ENCODE measurements at regions not wholly inside any gene's neighbourhood (a gene's known extent, or its start where the extent isn't known, plus 50 kb on each side); places are given as distances from the start of the nearest gene placed in this dataset.

- no peak for DNase-seq (ENCODE audit: low read depth in 4 of 4, low spot score in 2 of 4)
These were observed 329.7 kb upstream of the ZEB2 start for GRCh38 chr2:144849612-144850011.

DNA sequence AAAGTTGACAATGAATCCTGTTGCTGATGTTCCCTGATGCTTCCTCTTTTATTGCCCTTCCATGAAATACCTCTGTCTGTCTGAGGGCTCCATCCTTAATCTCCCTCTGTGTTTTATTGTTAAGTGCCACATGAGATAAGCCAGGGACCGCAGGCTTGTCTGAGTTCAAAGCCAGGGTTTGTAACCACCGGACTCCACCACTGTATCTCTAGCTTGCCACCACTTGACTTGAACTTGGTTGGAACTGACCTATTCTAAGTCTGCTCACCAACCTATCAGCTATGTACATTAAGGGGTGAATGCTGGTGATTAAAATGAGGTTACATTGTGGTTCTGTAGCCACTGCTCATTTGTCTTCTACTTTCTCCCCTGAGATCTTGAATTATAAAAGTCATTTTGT lies 328.5 kb upstream of the ZEB2 start:
- DNase-seq (ENCODE audit: low read depth in 4 of 4, low spot score in 2 of 4), result no peak

GRCh38 chr2:144847347-144848080 lies 327.6 kb upstream of the ZEB2 start:
- no peak for DNase-seq (ENCODE audit: low read depth in 4 of 4, low spot score in 2 of 4)

DNA sequence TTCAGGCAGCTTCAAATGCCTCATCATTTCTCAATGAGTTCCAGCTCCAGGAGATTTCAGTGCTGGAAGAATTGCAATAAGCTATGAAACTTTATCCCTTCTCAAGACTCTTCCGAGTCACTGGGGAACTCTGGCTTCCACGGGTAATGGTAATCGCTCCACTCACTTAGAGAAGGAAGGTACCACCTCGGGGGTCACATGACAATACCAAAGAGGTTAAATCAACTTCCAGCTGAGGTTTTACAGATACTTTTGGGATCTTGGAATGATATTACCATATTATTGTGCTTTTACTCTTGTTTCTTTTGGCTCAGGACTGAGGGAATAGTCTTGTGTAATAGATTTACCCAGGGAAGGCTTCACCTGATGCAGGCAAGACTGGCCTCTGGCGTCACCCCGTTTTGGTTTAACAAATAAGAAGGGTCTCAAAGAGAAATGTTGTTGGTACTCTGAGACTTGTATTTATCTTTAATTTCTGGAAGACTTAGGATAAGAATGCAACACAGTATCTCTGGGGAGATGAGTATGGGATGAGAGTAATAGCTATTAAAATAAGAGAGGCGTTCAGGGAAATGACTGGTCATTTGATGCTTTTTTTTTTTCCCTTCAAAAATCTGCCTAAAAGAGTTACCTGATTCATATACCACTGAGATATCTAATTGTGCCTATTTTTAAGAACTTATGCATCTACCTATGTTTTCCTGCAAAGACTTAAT lies 316.9 kb upstream of the ZEB2 start:
- DNase-seq (ENCODE audit: low read depth in 4 of 4, low spot score in 2 of 4), result no peak

- no peak for DNase-seq (ENCODE audit: low read depth in 4 of 4, low spot score in 2 of 4)
These were observed 315.9 kb upstream of the ZEB2 start for GRCh38 chr2:144835634-144836350.

GRCh38 chr2:144834998-144835633 lies 315.2 kb upstream of the ZEB2 start:
- peak in 3 of 4 donors; percentile 38 to 47 (median 44) for DNase-seq (ENCODE audit: low read depth in 4 of 4, low spot score in 2 of 4)

GRCh38 chr2:144834363-144834762 lies 314.4 kb upstream of the ZEB2 start:
- no peak for DNase-seq (ENCODE audit: low read depth in 4 of 4, low spot score in 2 of 4)

DNA sequence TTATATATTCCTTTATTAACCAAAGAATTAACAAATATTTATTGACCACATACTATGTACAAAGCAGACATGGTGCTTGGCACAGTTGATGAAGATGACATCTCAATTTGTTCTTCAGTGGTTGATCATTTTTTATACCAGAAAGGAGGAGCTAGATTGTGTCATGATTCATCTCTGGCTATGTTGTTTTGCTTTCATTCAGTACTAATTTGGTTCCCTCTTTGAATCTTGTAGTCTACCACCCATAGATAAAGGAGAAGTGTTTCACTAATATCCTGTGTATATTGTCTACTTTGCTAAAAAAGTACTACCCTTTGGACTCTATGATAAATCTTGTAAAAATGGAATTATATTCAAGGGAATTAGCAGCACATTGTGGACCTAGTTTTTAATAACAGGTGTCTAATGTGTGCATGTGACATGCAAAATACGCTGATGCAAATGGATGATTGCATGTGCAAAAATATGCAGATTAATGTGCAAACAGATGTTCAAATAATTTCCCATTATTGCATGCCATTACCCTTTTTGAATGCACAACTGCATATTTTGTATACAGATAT lies 313.2 kb upstream of the ZEB2 start:
- DNase-seq (ENCODE audit: low read depth in 4 of 4, low spot score in 2 of 4), result no peak

DNA sequence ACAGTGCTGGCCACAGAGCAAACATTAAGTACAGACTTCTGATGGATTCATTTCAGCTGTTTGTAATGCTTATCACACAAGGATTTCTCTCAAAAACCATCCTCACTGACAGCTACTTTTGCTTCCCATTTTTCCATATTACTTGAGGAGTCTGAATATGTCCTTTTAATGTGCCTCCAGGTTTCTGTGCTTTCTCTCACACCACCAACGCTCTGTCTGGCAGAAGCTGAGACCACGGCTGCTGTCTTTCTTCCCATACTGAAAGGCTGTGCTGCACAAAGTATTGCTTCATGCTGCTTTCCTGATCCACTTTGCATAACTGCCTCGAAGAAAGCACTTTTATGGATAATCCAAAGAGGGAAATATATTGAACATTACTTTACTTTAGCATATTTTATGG lies 312.1 kb upstream of the ZEB2 start:
- no peak for DNase-seq (ENCODE audit: low read depth in 4 of 4, low spot score in 2 of 4)

DNA sequence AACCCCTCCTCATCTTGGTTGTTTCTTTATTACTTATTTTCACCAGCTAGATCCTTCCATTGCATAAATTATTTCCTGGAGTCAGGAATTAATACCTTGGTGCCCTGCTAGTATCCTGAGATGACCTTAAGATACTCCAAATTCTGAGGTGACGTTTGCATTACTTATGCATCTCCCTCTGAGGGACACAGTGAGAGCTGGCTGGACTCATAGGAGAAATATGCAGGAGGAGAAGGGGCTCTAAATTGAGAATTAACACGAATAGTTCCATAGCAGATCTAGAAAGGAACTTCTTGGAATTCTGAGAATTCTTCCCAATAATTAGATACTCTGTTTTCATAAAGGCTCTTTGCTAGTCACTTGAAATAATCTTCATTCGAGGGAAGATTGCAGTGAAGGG lies 310.6 kb upstream of the ZEB2 start:
- no peak for DNase-seq (ENCODE audit: low read depth in 4 of 4, low spot score in 2 of 4)

DNA sequence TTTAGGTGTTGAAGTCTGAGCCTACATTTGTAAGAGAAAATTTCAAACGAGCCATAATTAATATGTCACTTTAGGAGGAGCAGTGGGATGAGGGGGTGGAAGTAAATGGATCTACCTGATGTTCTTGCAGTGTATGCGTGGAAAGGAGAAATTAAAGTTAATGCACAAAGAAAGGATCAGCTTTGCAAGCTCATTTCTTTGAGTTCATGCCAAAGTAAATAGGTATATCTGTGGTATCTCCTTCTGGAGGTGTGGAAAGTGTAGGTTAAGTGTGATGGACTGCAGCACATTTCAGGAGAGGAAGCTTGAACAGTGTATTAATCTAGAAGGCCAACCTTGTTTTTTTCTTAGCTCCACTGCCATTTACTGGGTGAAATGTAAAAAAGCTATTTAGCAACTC lies 307.5 kb upstream of the ZEB2 start:
- DNase-seq (ENCODE audit: low read depth in 4 of 4, low spot score in 2 of 4), result no peak

DNA sequence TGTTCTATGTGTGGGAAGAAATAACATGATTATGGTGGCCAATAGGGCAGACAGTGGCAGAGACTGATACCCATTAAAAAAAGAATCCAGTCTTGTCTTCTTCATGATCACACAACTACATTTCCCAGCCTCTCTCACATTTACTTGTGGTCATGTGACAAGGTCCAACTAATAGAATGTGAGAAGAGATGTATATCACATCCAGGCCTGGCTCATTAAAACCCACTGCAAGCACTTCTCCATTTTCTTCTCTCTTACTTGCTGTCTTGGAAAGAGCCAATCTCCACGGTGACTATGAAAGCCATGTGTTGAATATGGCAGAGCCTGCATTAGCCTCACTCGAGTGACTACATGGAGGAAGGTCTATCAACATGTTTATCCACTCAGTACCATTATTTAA lies 306.2 kb upstream of the ZEB2 start:
- no peak for DNase-seq (ENCODE audit: low read depth in 4 of 4, low spot score in 2 of 4)

DNA sequence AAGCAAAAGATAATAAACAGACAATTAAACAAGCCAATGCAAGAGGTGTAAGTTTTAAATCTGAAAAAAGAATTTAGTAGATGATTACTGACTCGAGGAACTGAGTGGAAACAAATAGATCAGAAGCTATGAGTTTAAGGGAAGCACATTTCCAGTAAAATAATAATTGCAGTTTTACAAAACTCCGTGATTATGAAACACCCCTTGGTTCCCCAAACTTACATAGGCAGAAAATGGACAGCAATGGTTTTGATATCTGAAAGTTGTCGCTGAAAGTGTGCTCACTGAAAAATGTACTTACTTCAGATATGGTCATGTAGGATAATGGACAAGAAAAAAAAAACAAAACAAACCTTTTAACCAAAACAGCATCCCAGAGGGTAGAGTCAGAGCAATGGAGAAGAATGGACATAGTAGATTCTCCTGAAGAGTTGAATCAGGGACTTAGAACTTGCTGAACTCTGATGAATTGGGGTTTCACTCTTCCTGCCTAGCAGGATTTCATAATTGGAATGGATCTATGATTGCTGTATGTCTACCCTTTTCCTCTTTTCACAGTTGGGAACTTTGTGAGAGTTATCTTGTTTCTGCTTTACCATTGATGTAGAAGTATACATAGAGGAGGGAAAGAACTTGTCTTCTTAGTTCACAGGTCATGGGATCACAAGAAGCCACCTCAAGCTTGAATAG lies 305.6 kb upstream of the ZEB2 start:
- DNase-seq (ENCODE audit: low read depth in 4 of 4, low spot score in 2 of 4), result no peak

- DNase-seq (ENCODE audit: low read depth in 4 of 4, low spot score in 2 of 4), result no peak
These were observed 304.6 kb upstream of the ZEB2 start for GRCh38 chr2:144824306-144825080.

GRCh38 chr2:144822966-144823365 lies 303.0 kb upstream of the ZEB2 start:
- DNase-seq (ENCODE audit: low read depth in 4 of 4, low spot score in 2 of 4), result no peak

DNA sequence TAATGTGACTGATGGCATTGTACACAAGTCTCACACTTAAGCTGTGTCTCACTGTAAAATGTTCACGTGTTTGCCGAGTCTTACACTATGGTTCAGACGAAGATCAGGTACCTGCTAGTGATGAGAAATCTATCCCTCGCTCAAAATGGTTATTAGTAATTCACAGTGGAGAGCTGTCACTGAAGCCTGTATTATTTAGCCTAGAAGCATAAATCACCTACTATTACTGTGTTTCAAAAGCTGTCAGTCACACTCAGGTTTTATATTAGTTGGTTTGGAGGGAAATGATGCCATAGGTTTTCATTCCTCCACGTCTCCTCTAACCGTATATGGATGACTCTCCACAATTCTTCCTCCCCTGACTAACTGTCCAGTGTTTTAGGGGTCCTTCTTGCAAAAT lies 292.4 kb upstream of the ZEB2 start:
- no peak for DNase-seq (ENCODE audit: low read depth in 4 of 4, low spot score in 2 of 4)

- no peak for DNase-seq (ENCODE audit: low read depth in 4 of 4, low spot score in 2 of 4)
These were observed 281.8 kb upstream of the ZEB2 start for GRCh38 chr2:144801766-144802165.

- no peak for DNase-seq (ENCODE audit: low read depth in 4 of 4, low spot score in 2 of 4)
These were observed 281.4 kb upstream of the ZEB2 start for GRCh38 chr2:144801325-144801724.

- no peak for DNase-seq (ENCODE audit: low read depth in 4 of 4, low spot score in 2 of 4)
These were observed 279.1 kb upstream of the ZEB2 start for GRCh38 chr2:144798989-144799388.

DNA sequence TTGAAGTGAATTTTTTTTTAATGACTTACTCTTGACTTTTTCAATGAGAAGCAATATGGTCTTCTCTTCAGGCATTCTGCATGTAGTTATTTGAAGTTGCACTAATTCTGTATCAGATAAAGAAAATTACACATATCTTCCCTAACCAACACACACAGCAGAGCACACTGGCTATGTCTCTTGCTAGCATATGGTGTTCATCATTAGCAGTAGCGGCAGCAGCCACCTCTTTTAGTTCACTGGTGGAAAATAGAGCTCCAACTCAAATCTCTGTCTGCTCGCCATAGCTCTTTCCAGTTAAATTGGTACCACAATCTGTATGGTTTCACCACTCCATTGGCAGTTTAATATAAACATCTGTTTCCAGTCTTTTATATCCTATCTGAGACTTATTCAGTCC lies 278.1 kb upstream of the ZEB2 start:
- no peak for DNase-seq (ENCODE audit: low read depth in 4 of 4, low spot score in 2 of 4)

All from left renal cortex interstitium (tissue), 4 donors.